GM18907 (cell line): ENCODE measurements at regions not wholly inside any gene's neighbourhood (a gene's known extent, or its start where the extent isn't known, plus 50 kb on each side); places are given as distances from the start of the nearest gene placed in this dataset.

Experiments
- ATAC-seq: cut with Tn5 transposase; IDR thresholded peaks from one replicate; pipeline ENCODE4 v1.9.1; 2021; ENCODE audit warnings: mild to moderate bottlenecking, moderate library complexity; ENCODE audit not compliant: unreplicated experiment

GRCh38 chrX:124518885-124519284, 172.5 kb downstream of the SH2D1A start:
- no peak for ATAC-seq

GRCh38 chrX:124524852-124525251, 178.5 kb downstream of the SH2D1A start:
- no peak for ATAC-seq

DNA sequence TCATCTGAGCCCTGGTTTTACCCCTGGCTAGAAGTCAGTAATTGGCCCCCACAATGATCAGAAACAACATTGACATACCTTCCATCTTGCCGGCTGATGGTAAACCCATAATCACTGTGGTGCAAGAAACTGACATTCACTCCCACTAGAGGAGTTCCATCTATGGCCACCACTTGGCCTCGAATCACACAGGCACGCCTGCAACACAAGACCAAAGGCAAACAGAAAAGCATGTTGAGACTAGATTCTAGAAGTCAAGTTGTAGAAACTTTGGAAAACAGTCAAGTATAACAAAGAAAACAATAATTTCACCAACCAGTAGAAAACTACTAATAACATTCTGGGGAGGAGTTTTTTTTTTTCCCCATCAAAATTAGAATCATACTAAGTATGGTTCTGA, 183.4 kb downstream of the SH2D1A start:
- no peak for ATAC-seq

- ATAC-seq: no peak
Measured at GRCh38 chrX:124530803-124531202, 184.4 kb downstream of the SH2D1A start.

DNA sequence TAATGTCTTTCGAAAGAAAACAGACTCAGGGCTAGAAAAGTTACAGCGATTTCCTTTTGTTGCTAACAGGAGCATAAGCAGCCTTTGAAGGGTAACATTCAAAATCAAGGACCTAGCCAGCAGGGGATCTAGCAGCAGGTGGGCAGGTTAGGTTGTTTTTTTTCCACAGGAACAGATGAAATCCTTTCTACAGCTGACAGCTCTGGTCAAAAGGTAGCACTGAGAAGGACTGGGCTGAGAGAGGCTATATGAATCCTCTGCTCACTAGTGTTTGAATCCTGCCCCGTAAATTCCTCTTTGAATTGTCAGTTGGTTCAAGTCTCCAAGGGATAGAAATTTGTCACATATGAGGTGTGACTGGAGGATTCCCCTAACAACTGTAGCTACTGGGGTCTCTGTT, 188.2 kb downstream of the SH2D1A start:
- no peak for ATAC-seq

GRCh38 chrX:124540474-124540873, 194.1 kb downstream of the SH2D1A start:
- no peak for ATAC-seq

GRCh38 chrX:124548571-124548970, 202.2 kb downstream of the SH2D1A start:
- ATAC-seq: no peak

DNA sequence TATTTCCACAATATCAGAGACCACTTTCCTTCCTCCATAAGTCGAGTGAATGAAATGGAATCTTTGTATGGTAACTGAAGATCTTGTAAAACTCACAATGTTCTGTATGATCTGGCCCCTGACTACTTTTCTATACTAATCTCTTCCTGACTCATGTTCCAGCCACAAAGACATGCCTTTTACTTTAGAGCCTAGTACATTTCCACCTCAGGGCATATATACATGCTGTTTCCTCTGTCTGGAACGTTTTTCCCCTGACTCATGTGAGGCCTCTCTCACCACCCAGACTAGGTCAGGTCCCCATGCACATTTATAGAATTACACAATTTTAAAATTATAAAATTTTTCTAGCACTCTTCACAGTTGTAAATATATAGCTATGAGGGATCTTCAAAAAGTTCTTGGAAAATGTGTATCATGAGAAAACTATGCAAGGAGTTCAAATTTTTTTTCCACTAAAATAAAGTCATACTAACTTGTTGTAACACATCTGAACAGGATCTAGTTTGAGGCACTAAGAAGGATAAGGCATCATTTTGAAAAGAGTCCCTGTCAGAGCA, 208.8 kb downstream of the SH2D1A start:
- ATAC-seq: no peak

GRCh38 chrX:124557976-124558375, 211.6 kb downstream of the SH2D1A start:
- no peak for ATAC-seq

DNA sequence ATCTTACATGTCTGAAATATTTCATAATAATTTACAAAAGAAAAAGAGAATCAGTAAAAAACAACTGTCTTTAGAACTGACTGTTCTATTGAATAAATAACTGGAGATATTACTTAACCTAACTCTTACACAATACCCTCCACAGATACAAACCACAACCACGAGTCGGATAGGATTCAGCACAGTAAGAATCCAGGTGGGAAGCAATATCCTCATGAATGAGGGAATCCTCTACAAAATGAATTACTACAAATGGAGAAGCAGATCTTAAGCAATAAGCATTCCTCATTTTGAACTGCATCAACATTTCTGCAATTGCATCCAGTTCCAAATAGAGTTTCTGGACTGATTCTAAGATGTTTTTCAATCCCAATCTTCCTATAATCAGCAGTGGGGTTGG, 227.1 kb downstream of the SH2D1A start:
- no peak for ATAC-seq

DNA sequence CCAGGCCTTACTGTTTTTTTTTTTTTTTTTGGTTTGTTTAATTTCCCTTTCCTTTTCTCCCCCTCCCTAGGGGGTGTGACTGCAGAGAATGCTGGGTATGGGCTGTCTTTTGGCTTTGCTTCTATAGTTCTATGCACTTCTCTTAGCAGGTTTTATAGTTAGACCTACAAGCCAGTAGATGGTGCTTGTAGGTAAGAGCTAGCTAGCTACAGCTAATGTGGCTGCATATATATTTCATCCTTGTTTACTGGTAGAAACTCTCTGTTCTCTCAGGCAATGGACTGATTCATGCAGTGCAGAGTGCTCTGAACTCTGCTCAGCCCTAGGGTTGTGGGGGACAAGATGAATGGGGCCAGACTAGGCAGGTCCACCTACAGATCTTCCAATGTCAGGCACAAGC, 246.4 kb downstream of the SH2D1A start:
- ATAC-seq: no peak

GRCh38 chrX:124594017-124594651, 247.8 kb downstream of the SH2D1A start:
- no peak for ATAC-seq

GRCh38 chrX:124605511-124605910, 259.1 kb downstream of the SH2D1A start:
- no peak for ATAC-seq

DNA sequence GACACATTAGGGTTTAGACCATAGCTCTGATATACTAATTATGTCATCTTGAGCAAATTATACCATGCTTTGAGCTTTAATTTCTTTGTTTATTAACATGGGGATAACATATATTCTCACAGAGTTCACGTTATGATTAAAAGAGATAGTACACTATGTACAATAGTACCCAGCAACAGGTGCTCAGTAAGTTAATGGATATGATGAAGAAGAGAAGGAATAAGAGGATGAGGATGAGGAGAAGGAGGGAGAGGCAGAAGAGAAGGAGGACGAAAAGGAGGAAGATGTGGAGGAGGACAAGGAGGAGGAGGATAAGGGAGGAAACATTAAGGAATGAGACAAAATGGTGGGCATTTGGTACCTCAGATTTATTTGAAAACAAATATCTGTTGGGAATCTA, 260.4 kb downstream of the SH2D1A start:
- ATAC-seq: no peak

DNA sequence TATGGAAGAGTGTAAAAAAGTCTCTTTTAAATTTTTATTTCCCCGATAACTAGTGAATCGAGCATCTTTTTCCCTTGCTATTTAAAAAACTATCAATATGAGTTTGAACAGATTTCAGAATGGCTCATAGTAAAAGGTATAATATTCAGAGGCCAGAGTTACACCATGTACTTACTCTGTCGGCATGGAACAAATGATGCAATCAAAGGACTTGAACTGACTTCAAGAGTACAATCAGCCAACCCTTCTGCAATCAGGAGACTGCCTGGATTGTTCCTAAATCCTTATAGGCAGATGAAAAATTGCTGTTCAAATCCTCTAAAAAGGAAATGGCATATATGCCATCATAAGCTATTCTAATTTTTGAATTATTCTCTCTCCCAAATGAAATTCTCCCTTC, 273.3 kb downstream of the SH2D1A start:
- ATAC-seq: no peak

- ATAC-seq: no peak
Measured at GRCh38 chrX:124634363-124634762, 288.0 kb downstream of the SH2D1A start.

DNA sequence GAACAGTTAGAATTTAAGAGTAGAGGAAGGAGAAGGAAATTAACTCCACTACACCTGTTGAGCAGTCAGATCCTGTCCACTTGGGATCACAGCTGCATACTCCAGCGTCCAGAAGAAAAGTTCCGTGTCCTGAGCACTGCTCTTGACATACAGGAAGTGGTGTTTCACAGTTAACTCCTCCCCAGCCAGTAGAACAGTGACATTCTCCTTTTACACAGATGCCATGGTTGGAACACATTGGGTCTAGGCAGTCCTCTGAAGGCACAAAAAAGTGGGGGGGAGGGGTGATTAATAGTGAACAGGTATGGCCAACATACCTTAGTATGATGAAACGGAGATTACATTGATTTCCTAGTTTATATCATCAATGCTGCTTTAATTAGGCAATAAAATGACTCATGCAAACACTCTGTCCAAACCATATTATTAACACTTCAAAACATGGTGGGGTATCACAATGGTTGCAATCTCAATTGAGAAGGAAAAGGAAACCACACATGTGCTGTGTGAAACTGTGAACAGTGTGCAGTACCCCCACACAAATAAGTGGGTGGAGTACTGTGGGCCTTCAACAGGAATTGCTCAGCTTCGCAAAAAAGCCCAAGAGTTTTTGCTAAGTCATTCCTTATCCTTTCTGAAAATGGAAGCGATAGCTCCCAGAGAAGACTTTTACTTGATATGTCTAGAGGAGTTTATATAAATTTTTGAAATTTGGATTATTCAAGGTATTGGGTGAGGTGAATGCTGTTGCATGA, 295.6 kb downstream of the SH2D1A start:
- no peak for ATAC-seq

- no peak for ATAC-seq
Measured at GRCh38 chrX:124646403-124646802, 300.0 kb downstream of the SH2D1A start.

- no peak for ATAC-seq
Measured at GRCh38 chrX:124651031-124651430, 304.7 kb downstream of the SH2D1A start.

GRCh38 chrX:124665621-124666400, 319.4 kb downstream of the SH2D1A start:
- ATAC-seq: no peak

DNA sequence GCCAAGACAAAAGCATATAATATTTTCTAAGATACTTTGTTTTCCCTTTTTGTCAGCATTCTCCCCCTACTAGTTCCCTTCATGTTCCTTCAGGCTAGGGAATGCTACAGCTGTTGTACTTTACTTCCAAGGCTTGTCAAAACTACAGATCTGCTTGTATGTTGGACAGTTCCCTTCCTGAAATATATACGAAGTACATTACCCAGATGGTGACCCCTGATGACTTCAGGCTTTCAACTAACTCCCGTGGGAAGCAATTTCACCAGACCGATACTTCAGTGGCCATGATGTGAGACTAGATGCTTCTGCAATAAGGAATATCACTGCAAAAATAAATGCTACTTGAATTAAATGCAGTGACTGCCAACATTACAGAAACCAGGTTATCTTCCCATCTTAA, 332.8 kb downstream of the SH2D1A start:
- no peak for ATAC-seq

DNA sequence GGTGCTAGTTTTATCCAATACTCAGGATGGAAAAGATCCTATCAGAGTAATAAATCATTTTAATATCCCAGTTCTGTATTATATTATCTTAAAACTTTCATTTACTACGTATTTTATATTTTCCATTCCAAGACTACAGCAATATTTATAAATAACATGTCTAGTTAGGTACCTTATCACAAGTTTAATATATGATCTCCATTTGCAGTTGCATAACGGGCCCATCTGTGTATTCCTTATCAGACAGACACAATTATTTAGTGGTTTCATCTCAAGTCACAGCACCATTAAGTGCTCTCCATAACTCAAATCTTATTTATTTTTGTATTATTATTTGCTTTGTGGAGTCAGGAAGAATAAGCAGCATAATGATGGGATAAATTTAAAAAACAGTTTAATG, 333.9 kb downstream of the SH2D1A start:
- ATAC-seq: no peak
